ENCODE measurements at regions not wholly inside any gene's neighbourhood (a gene's known extent, or its start where the extent isn't known, plus 50 kb on each side); places are given as distances from the start of the nearest gene placed in this dataset.

DNA sequence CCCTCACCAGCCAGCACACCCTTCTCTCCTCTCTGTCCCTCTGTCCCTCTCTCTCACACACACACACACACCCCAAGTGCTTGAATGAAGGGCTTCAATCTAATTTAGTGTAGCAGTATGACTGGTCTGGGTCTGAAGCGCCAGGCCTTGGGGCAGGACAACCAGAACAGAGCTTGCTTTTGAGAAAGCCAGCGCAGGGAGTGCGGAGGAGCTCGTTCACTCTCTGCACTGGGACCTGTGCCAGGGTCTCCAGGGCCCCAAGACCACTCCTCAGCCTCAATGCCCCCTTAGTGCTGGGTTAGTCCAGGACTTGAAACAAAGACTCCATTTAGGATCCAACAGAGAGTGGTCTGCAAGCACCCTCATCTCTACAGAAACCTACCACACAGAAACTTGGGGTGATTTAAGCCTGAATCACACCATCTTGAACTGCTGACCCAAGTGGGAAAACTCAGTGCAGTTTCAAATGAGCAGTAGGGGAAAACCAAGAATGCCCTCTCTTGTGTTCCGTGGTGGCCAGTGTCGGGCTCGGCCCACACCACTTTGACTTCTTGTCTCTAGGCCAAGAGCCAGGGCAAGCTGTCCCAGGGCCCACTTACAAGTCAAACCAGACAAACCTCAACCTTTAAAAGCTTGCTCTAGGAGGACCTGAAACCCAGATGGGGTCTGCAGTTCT, 66.6 kb upstream of the WIPF1 start:
- H3K36me3 Mint-ChIP-seq (ENCODE audit: insufficient read depth): peaks cover 5% of the 10 kb centered on the region
- peaks cover 50% of the 10 kb centered on the region for H3K4me1 Mint-ChIP-seq
- no peak for ATAC-seq (replicated peaks; ENCODE audit: extremely low read depth, poor library complexity, severe bottlenecking)

DNA sequence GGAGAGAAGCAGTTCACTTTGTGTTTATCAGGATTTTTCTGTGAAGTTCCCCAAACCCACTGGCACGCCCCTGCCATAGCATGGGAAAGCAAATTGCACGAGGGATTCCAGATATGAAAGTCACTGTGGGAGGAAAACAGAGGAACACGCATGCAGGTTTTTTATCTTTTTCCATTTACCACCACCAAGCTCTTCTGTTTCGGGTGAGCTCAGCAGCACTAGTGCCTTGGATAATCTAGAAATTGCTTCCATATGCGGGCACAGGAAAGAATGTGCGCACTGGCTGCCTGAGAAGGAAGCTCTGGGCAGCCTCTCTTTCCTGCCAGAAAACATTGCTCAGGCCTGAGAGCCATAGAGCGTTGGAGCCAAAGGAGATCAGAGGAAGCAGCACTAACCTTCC, 65.9 kb upstream of the WIPF1 start:
- ATAC-seq (replicated peaks; ENCODE audit: extremely low read depth, poor library complexity, severe bottlenecking): no peak

More for the DNA sequence above, 66.6 kb upstream of the WIPF1 start:
- Mint-ChIP-seq H3K9me3 (no peaks in the 10 kb centered on the region), H3K4me3 (no peak overlapping the region), H3K27ac (ENCODE audit: low read depth) (no peak overlapping the region), H3K27me3 (no peaks in the 10 kb centered on the region)
- DNase-seq (ENCODE audit: low spot score in 2 of 2): no peak

DNA sequence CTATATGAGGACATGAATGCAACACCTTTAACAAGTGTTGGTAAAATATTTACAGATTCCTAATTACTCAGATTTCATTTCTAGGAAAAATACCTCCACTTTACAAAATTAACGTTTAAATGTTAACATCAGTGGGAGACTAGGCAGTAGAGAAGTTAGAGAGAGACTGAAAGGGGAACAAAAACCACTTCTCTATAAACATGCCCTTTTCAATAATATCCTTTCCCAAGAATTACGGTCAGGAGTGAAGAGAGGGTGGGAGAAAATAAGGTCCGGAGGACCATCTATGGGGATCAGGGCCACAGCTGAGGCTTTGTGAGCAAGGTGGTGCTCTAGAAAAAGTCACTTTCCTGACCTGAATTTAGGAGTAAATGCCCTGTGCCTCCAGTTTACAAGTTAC, 65.3 kb upstream of the WIPF1 start:
- H3K4me3 Mint-ChIP-seq: no peak overlapping the region
- peaks cover 5% of the 10 kb centered on the region for H3K36me3 Mint-ChIP-seq (ENCODE audit: insufficient read depth)
- DNase-seq (ENCODE audit: low spot score in 2 of 2): no peak
- peaks cover 45% of the 10 kb centered on the region for H3K4me1 Mint-ChIP-seq
- no peak overlapping the region for H3K27ac Mint-ChIP-seq (ENCODE audit: low read depth)
- no peaks in the 10 kb centered on the region for H3K9me3 Mint-ChIP-seq
- no peak for ATAC-seq (replicated peaks; ENCODE audit: extremely low read depth, poor library complexity, severe bottlenecking)
- no peaks in the 10 kb centered on the region for H3K27me3 Mint-ChIP-seq

More for the DNA sequence above, 65.9 kb upstream of the WIPF1 start:
- no peak overlapping the region for H3K27ac Mint-ChIP-seq (ENCODE audit: low read depth)
- no peak for DNase-seq (ENCODE audit: low spot score in 2 of 2)
- peaks cover 50% of the 10 kb centered on the region for H3K4me1 Mint-ChIP-seq
- H3K36me3 Mint-ChIP-seq (ENCODE audit: insufficient read depth): peaks cover 5% of the 10 kb centered on the region
- no peaks in the 10 kb centered on the region for H3K9me3 Mint-ChIP-seq
- no peaks in the 10 kb centered on the region for H3K27me3 Mint-ChIP-seq
- no peak overlapping the region for H3K4me3 Mint-ChIP-seq

DNA sequence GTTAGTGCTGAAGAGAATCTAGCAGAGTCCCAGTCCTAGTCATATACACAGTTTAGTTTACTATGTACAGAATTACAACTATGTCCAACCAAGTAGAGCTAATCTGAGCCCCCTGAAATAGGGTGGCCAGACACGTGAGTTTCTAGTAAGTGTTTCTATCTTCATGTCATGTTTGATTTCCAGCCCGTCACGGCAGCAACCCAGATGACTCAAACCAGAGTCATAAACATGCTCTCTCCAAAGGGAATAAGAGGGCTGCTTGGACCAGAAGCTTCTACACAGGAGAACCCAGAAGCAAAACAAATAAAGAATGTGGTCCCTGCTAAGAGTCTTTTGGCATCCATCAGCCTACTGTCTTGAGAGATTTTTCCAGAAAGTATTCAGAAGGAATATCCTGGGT, 64.9 kb upstream of the WIPF1 start:
- Mint-ChIP-seq H3K36me3 (ENCODE audit: insufficient read depth) (peaks cover 5% of the 10 kb centered on the region), H3K4me3 (no peak overlapping the region), H3K9me3 (no peaks in the 10 kb centered on the region), H3K27ac (ENCODE audit: low read depth) (no peak overlapping the region), H3K27me3 (no peaks in the 10 kb centered on the region), H3K4me1 (peaks cover 41% of the 10 kb centered on the region)
- DNase-seq (ENCODE audit: low spot score in 2 of 2) (no peak), ATAC-seq (replicated peaks; ENCODE audit: extremely low read depth, poor library complexity, severe bottlenecking) (no peak)

DNA sequence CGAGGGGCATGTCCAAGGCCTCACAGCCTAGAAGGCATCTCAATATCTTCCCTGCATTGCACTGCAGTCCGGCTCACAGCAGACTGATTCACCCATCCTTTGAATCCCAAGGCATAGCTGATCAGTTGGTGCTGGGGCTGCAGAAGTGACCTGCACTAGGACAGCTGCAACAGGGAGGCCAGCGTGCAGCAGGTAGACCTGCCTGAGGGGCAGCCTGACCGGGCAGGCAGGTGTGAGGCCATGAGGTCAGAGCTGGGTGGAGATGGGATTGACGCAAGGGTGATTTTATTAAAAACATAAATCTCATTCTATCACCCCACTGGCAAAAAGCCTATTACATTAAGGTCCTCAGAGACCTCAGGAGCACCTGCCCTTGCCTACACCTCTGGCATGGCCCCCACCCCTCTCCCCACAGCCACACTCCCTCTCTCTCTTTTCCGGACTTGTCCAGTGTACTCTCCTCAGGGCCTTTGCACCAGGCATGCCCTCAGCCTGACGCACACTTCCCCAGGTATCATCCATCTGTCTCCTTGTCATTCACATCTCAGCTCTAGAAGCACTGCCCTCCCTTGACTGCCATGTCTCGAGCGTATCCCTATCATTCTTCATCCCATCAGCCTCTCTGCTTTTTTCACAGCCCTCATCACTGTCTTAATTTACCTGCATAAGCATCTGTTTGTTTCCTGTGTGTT, 63.5 kb upstream of the WIPF1 start:
- no peak for ATAC-seq (replicated peaks; ENCODE audit: extremely low read depth, poor library complexity, severe bottlenecking)
- Mint-ChIP-seq H3K27ac (ENCODE audit: low read depth) (no peak overlapping the region), H3K9me3 (no peaks in the 10 kb centered on the region), H3K4me3 (no peak overlapping the region), H3K36me3 (ENCODE audit: insufficient read depth) (peaks cover 5% of the 10 kb centered on the region), H3K4me1 (peaks cover 35% of the 10 kb centered on the region), H3K27me3 (no peaks in the 10 kb centered on the region)
- DNase-seq (ENCODE audit: low spot score in 2 of 2): no peak

DNA sequence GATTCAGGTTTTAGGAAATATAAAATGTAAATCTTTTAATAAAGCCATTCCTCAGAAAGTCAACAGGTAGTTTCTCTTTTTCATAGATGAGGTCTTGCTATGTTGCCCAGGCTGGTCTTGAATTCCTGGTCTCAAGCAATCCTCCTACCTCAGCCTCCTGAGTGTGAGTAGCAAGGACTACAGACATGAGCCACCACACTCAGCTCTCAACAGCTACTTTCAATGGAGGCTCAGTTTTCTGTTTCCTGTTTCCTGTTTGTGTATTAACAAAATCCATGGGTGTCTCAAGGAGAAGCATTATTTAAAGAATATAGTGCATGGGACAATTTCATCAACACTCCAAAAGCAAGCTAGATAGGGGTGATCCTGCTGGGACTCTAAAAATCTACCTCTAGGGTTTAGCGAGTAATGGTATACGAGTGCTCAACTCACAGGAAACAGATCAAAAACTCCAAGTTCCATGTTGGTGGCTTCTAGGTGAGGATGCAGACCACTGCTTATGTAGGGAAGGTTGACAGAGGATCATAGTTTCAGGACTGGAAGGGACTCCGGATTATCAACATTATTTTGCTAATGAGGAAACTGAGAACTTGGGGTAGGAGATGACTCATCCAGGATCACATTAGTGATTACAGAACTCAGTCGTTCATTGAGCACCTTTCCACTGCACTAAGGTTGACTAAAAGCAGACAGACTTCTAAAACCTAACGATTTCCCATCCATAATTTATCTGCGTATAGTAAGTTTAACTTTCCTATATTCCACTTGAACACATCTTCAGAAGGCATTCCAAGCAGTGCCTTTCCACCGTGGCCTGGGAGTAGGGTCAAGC, 61.7 kb upstream of the WIPF1 start:
- DNase-seq (ENCODE audit: low spot score in 2 of 2) (no peak), ATAC-seq (replicated peaks; ENCODE audit: extremely low read depth, poor library complexity, severe bottlenecking) (no peak)
- peaks cover 51% of the 10 kb centered on the region for H3K4me1 Mint-ChIP-seq
- no peaks in the 10 kb centered on the region for H3K9me3 Mint-ChIP-seq
- no peaks in the 10 kb centered on the region for H3K27me3 Mint-ChIP-seq
- H3K4me3 Mint-ChIP-seq: no peak overlapping the region
- H3K36me3 Mint-ChIP-seq (ENCODE audit: insufficient read depth): peaks cover 5% of the 10 kb centered on the region
- no peak overlapping the region for H3K27ac Mint-ChIP-seq (ENCODE audit: low read depth)

DNA sequence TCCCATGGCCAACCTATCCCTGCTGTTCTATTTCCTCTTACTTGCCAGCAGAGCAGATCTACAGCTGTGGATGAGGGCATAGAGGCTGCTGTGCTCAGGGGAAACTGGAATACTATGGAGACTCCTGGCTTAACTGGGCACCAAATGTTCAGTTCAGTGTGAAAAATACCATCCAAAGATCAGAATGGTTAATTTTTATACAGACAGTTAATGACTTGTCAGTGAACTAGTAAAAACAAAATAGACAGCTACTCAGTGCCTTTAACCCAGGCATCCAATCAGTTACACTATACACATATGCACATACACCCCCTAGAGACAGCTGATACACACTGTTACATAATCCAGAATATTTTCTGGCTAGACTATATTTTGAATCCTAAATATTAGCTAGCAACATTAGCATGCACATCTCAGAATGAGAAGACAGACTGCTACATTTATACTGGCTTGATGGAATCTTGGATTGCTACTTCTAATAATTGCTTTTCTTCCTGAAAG, 59.1 kb upstream of the WIPF1 start:
- no peaks in the 10 kb centered on the region for H3K9me3 Mint-ChIP-seq
- H3K27ac Mint-ChIP-seq (ENCODE audit: low read depth): no peak overlapping the region
- DNase-seq (ENCODE audit: low spot score in 2 of 2) (no peak), ATAC-seq (replicated peaks; ENCODE audit: extremely low read depth, poor library complexity, severe bottlenecking) (peak; percentile 49)
- H3K4me1 Mint-ChIP-seq: peaks cover 34% of the 10 kb centered on the region
- no peak overlapping the region for H3K4me3 Mint-ChIP-seq
- no peaks in the 10 kb centered on the region for H3K27me3 Mint-ChIP-seq
- H3K36me3 Mint-ChIP-seq (ENCODE audit: insufficient read depth): peaks cover 2% of the 10 kb centered on the region

DNA sequence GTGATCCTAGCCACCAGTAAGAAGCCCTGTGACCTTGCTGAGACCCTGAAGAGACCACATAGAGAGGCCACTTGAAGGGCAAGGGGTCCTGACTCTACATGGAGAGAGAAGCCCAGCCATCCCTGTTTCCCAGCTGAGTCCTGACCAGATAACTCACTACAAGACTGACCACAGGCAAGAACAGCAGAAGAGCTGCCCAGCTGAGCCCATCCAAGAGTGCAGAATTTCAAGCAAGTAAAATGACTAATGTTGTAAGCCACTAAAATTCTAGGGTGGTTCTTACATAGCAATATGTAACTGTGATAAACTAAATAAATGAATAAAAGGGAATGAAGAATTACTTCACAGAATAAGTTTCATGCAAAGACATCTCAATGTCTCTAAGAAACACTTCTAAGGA, 58.4 kb upstream of the WIPF1 start:
- Mint-ChIP-seq H3K36me3 (ENCODE audit: insufficient read depth) (peaks cover 2% of the 10 kb centered on the region), H3K9me3 (no peaks in the 10 kb centered on the region), H3K4me3 (no peak overlapping the region), H3K4me1 (peaks cover 28% of the 10 kb centered on the region), H3K27ac (ENCODE audit: low read depth) (no peak overlapping the region), H3K27me3 (no peaks in the 10 kb centered on the region)
- ATAC-seq (replicated peaks; ENCODE audit: extremely low read depth, poor library complexity, severe bottlenecking) (no peak), DNase-seq (ENCODE audit: low spot score in 2 of 2) (no peak)

DNA sequence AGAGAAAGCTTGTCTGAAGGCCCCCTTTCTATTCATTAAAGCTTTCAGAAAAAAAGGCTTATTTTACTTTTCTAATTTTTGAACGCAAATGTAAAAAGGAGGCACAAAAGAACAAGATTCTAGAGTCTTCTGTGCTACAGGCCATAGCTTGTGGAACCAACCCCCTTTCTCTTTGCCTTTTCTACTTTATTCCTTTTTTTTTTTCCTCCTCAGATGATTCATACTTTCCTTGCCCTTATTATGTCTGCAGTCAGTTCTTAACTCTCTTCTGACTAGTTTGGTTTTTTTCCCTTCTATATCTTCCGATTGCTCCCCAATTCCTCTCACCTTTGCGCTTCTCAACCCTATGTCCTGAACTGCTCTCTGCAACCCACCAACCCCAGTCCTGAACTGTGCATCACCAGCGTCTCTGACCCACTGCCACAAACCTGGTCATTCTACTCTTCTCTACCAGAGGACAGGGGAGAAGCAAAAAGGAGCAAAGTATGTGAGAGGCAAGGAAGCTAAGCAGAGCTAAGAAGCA, 56.9 kb upstream of the WIPF1 start:
- DNase-seq (ENCODE audit: low spot score in 2 of 2): no peak
- no peak overlapping the region for H3K27ac Mint-ChIP-seq (ENCODE audit: low read depth)
- ATAC-seq (replicated peaks; ENCODE audit: extremely low read depth, poor library complexity, severe bottlenecking): no peak
- no peak overlapping the region for H3K4me3 Mint-ChIP-seq
- H3K36me3 Mint-ChIP-seq (ENCODE audit: insufficient read depth): peaks cover 4% of the 10 kb centered on the region
- H3K27me3 Mint-ChIP-seq: no peaks in the 10 kb centered on the region
- peaks cover 33% of the 10 kb centered on the region for H3K4me1 Mint-ChIP-seq
- H3K9me3 Mint-ChIP-seq: no peaks in the 10 kb centered on the region

DNA sequence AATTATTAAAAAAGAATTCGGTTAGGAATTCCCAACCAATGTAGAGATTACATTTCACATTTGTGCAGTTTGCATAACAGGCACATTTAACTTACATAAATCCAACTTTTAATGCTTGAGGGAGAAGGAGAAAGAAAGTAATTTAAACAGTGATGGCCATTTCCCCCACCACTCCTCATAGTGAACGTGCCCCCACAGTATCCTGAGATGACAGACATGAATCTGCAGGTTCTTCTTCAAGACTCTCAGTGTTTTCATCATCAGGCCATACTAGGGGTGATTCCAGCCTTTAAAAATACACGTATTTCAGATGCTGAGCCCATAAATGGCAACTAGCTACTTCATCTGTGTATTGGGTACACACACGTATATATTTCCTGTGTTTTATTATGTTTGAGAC, 51.3 kb upstream of the WIPF1 start:
- Mint-ChIP-seq H3K4me1 (peaks cover 25% of the 10 kb centered on the region), H3K9me3 (no peaks in the 10 kb centered on the region), H3K4me3 (no peak overlapping the region), H3K27ac (ENCODE audit: low read depth) (no peak overlapping the region), H3K36me3 (ENCODE audit: insufficient read depth) (peaks cover 3% of the 10 kb centered on the region), H3K27me3 (no peaks in the 10 kb centered on the region)
- ATAC-seq (replicated peaks; ENCODE audit: extremely low read depth, poor library complexity, severe bottlenecking): no peak
- no peak for DNase-seq (ENCODE audit: low spot score in 2 of 2)

Data from central memory CD8-positive, alpha-beta T cell (primary cell).